ENCODE measurements at regions not wholly inside any gene's neighbourhood (a gene's known extent, or its start where the extent isn't known, plus 50 kb on each side); places are given as distances from the start of the nearest gene placed in this dataset.

DNA sequence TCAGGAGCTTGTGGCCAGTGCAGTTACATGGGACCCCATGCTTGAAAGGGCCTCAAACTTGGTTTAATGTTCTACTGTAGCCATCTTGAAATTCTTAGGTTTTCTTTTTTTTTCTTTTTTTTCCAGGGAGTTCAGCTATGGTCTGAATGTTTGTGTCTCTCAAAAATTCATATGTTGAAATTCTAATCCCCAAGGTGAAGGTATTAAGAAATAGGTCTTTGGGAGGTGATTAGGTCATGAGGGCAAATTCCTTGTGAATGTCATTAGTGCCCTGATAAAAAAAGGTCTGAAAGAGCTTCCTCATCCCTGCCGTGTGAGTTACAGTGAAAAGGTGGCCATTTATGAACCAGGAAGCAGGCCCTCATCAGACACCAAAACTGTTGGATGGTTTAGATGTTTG is 324.1 kb downstream of the C12orf75 start:
- TF ChIP-seq GATA2 (IDR thresholded peaks at IDR 0.05; ENCODE audit: low read depth, low read length) (no peak), GATA3 (IDR thresholded peaks at IDR 0.05; ENCODE audit: low read depth, low read length) (no peak)

DNA sequence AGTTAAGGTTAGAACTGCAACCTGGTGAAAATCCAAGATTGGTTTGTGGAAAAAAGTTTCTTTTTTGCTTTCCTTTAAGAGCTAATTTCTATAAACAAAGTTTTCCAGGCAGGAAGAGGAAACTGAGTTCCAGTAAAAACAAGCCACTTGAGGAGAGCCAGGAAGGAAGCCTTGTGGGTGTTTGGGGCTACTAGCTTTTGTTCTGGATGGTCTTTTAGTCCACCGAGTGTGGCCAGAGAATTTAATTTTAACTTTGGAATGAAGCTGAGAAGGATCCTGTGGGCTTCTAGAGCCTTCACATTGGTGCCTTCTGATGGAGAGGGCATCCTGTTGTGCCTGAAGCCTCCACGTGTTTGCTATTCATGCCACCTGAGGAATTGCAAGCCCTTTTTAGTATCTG is 327.9 kb downstream of the C12orf75 start:
- TF ChIP-seq GATA3 (IDR thresholded peaks at IDR 0.05; ENCODE audit: low read depth, low read length) (no peak), GATA2 (IDR thresholded peaks at IDR 0.05; ENCODE audit: low read depth, low read length) (no peak)

DNA sequence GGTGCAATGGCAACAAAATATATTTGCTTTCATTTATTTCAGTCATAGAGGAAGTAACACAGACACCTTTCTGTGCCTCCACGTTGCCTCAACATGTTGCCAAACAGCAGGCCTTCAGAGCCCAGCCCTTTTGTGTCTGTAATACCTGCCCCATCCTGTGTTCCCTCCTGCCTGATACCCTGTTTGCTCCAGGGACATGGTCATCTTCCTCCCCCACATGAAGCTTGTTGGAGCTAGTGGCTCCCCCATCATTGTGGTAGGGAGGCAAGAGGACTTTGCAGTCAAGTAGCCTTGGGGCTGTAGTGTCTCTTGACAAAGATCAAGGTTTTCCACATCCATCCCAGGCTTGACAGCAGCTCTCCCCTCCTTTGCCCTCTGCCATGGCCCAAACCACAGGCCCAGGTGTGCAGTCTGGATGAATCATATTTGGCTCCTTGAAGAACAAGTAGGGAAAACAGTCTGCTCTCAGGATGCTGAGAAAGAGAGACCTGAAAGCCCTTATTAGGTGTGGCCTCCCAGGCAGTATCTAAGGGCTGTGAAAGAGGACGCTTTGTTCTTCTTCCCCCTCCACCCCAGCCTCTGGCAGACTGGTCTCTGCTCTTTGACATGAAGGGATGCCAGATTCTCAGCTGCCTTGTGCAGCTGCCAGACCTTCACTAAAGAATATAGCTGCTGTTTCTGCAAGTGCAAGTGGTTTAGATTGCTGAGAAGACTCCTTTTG is 329.0 kb downstream of the C12orf75 start:
- no peak for TF ChIP-seq GATA2 (IDR thresholded peaks at IDR 0.05; ENCODE audit: low read depth, low read length)
- no peak for TF ChIP-seq GATA3 (IDR thresholded peaks at IDR 0.05; ENCODE audit: low read depth, low read length)

DNA sequence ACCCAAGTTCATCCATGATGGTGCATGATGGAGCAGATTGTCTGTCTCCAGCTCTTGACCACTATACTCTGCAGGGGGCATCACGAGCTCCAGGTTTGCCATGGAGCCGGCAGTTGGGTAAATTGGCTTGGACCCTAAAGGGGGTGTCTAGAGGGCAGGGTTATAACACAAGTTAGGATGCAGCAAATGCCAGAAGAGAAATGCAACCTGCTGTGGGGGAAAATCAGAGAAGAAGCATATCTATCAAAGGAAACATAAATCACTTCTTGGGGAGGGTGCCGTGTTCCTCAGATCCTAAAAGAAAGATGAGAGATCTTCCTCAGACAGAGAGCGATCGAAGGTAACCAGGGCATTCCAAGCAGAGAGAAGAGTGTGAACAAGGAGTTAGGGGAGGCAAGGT is 334.9 kb downstream of the C12orf75 start:
- TF ChIP-seq GATA3 (IDR thresholded peaks at IDR 0.05; ENCODE audit: low read depth, low read length) (no peak), GATA2 (IDR thresholded peaks at IDR 0.05; ENCODE audit: low read depth, low read length) (no peak)

DNA sequence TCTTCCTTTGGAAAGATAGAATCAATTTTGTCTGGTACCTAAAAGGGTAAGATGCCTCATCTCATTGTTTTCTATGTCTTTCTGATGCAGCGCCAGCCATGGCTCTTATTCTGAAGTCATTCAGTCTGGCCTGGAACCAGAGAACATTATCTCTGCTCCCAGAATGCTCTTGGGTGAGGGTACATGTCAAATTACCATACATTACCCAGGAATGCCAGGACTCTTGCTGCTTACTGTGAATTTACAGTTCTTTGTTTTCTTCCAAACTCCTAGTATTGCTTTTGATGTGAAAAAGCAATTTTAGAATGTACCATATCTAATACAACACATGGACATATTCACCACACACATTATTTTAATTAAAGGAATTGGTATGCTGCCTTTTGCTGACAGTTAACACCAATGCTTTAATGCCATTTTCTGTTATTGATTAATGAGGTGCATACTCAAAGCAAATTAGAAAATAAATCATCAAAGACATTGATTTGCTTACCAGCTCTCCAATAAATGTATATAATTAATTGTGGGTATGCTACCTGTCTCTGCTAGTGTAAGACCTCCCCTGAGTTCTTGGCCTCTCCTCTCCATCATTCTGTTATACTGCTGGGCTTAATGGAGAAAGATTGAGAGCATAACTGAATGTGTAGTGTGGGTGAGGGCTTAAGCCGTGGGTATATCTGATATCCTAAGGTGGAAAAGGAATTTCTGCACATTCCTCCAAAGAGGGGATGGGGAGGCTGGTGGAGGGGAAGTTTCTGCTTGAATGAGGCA is 337.7 kb downstream of the C12orf75 start:
- TF ChIP-seq GATA3 (IDR thresholded peaks at IDR 0.05; ENCODE audit: low read depth, low read length) (no peak), GATA2 (IDR thresholded peaks at IDR 0.05; ENCODE audit: low read depth, low read length) (no peak)

DNA sequence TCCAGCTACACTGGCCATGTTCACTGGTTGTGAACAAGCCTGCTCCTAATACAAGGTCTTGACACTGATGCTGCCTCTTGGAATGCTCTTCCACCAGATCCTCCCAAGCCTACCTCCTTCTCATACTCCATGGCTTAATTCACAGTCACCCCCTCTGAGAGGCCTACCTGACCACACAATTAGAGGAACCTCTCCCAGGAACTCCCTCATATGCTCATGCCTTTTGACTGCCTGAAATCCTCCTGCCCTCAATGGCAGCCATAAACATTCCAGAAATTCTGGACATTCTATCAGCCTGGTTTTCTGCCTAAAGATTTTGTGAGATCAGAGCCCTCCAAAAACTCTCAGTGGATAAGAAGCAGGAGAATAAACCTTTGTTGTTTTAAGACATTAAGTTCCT is 340.2 kb downstream of the C12orf75 start:
- no peak for TF ChIP-seq GATA3 (IDR thresholded peaks at IDR 0.05; ENCODE audit: low read depth, low read length)

DNA sequence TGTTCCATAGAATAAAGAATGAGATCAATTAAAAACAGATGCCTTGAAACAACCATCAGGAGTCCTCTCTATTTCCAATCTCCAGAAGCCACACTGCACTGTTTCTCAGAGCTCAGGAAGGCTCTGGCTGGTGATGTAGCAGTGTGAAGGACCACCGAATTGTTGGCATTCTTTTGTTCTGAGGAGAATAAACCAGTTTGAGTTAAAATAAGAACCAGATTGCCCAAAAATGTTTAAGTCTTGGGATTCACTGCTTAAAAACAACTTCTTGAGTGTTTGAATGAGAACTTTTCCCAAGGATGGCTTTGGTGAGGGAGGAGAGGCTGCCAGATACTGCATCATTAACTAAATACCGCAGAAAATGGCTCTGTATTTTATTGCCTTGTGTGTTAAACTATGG is 341.2 kb downstream of the C12orf75 start:
- no peak for TF ChIP-seq GATA2 (IDR thresholded peaks at IDR 0.05; ENCODE audit: low read depth, low read length)
- no peak for TF ChIP-seq GATA3 (IDR thresholded peaks at IDR 0.05; ENCODE audit: low read depth, low read length)

DNA sequence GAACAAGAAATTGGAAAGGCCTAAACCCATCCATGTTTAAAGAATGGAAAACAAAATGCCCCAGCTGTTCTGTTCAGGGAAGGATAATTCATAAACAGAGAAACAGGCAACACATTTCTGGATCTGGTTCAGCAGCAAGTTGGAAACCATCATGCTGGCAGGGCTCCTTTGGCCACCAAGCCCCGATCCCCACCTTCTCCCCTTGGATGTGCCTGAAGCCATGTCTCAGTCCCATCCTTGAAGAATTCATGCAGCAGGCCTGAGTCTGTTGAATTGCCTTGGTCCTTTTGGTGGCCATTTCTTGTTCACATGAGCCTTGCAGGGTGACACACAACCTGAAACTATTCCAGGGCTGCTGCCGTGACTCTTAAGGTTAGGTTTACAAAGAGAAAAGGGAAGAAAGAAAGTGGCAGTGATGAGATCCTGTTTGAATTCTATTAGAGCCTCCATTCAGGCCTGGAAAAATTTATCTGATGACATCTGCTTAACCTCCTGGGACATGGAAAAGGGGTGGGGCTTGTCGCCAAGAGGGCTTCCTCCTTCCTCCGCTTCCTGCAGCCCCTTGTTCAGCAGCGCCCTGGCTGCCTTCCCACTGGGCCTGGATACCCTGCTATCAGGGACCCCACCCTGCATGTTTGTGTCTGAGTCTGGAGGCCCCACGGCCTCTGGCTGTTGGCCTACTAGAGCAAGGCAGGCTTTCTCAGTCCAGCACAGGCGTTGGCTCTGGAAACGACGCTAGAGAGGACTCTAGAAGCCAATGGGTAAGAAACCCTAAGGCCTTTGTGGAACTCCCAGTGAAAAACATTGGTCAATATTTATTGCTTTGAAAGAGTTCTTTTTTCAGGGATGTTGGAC is 341.9 kb downstream of the C12orf75 start:
- TF ChIP-seq GATA2 (IDR thresholded peaks at IDR 0.05; ENCODE audit: low read depth, low read length), result peak; percentile 21; the same call in 1 of the 2 replicates
- TF ChIP-seq GATA3 (IDR thresholded peaks at IDR 0.05; ENCODE audit: low read depth, low read length), result no peak

DNA sequence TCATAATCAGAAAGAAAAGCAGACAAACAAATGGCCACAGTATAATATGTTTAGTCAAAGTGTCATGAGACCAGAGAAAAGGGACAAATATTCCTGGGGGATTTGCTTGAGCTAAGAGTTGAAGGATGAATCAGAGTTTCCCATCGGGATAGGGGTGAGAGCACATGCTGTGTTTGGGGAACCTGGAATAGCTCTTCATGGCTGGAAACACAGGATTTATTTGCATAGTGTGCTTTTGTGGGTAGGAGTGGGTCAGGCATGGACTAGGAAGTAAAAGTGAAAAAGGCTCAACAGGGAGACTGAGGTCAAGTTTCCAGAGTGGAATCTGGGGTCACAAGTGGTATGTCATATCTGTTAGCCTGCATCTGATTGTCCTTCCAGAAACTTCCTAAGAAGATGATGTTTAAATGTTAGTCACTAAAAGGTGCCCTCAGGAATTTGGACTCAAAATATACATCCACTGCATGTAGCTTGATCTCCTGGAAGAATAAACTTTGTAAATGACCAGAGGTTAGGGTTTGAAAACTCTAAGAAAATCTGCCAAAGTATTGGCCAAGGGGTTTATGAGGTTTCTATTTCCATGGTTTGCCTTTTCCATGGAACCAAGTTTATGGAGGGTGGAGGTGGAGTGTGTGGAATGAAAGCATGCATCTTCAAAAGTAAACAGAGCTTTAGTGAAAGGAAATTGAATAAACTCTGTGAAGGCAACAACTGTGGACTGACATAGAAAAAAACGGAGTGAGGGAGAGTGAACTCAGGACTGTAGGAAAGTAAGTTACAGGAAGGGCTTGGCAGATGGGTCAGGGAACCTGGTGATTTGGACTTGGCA is 344.6 kb downstream of the C12orf75 start:
- TF ChIP-seq GATA2 (IDR thresholded peaks at IDR 0.05; ENCODE audit: low read depth, low read length), result no peak
- no peak for TF ChIP-seq GATA3 (IDR thresholded peaks at IDR 0.05; ENCODE audit: low read depth, low read length)

DNA sequence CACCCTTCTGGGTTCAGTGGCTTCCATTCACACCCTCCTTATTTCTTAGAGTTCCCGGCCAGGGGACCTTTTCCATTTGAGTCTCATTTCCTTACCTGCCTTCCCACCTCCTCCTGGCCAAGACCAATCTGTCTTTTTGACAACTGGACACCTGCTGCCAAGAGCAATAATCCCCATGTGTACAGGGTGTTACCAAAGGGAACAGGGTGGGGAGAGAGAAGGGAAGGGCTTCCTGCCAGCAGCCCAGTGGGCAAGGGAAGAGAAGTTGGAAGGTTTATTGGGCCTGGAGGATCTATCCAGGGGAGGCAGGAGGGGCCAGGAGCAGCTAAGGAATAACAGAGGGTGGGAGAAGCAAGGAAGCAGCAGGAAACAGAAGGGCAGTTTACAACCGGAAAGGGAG is 346.2 kb downstream of the C12orf75 start:
- TF ChIP-seq GATA2 (IDR thresholded peaks at IDR 0.05; ENCODE audit: low read depth, low read length) (no peak), GATA3 (IDR thresholded peaks at IDR 0.05; ENCODE audit: low read depth, low read length) (no peak)

DNA sequence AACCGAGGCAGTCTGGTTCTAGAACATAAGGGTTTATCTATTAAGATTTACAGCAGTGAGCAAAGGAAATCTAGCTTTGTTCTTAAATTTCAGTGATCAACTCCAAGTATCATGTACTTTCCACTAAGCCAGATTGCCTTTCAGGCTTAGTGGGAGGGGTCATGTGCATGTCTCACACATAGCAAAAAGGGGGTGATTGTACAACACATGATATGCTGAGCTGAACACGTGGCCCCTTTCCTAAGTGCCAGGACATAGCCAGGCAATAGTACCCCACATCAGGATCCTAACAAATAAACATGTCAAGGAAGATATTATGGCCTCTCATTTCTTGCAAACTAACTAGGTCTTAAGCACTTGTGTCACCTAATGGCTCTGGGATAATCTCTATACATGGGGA is 347.2 kb downstream of the C12orf75 start:
- TF ChIP-seq GATA2 (IDR thresholded peaks at IDR 0.05; ENCODE audit: low read depth, low read length) (no peak), GATA3 (IDR thresholded peaks at IDR 0.05; ENCODE audit: low read depth, low read length) (no peak)

DNA sequence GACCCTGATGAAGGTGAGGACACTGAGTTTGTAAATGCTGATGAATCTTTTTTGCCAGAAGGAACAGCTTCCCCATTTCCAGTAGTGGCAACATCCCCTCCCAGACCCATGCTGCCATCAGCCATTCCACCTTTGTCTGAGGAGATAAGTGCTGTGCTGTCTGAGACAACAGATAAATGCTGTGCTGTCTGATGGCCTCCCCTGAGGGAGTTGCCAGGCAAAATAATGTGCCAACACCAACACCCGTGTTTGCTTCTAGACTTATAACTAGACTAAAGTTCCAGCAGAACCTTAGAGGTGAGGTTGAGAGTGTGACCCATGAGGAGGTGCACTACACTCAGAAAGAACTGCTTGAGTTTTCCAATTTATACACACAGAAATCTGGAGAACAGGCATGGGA is 349.5 kb downstream of the C12orf75 start:
- no peak for TF ChIP-seq GATA3 (IDR thresholded peaks at IDR 0.05; ENCODE audit: low read depth, low read length)
- TF ChIP-seq GATA2 (IDR thresholded peaks at IDR 0.05; ENCODE audit: low read depth, low read length), result no peak

DNA sequence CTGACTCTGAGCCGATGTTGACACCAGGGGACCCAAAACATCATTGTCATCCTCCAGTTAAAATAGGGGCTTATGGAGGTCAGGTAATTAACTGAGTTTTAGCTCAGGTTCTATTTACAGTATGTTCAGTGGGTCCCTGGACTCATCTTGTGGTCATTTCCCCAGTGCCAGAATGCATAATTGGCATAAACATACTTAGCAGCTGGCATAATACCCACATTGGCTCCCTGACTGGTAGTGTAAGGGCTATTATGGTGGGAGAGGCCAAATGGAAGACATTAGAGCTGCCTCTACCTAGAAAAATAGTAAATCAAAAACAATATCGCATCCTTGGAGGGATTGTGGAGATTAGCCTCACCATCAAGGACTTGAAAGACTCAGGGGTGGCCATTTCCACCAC is 350.9 kb downstream of the C12orf75 start:
- no peak for TF ChIP-seq GATA3 (IDR thresholded peaks at IDR 0.05; ENCODE audit: low read depth, low read length)
- no peak for TF ChIP-seq GATA2 (IDR thresholded peaks at IDR 0.05; ENCODE audit: low read depth, low read length)

DNA sequence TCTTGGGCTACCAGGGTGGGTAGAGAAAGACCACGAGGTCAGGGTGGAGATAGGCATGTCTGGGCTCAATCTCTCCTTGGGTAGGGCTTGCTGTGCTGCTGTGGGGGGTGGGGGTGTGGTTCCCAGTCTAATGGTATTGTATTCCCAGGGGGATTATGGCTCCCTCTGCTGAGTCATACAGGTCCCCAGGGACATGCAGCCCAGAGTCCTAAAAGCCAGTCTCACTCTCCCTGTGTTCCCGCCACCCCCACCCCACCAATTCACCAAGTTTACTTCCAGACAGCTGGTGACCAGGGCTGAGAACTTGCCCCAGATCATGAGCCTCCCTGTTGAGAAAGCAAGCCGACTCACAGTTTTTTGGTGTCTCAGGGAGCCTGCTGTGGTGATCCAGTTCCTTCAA is 367.6 kb downstream of the C12orf75 start:
- TF ChIP-seq GATA2 (IDR thresholded peaks at IDR 0.05; ENCODE audit: low read depth, low read length) (no peak), GATA3 (IDR thresholded peaks at IDR 0.05; ENCODE audit: low read depth, low read length) (no peak)

All from SH-SY5Y (cell line).